ENCODE measurements at regions not wholly inside any gene's neighbourhood (a gene's known extent, or its start where the extent isn't known, plus 50 kb on each side); places are given as distances from the start of the nearest gene placed in this dataset.

DNA sequence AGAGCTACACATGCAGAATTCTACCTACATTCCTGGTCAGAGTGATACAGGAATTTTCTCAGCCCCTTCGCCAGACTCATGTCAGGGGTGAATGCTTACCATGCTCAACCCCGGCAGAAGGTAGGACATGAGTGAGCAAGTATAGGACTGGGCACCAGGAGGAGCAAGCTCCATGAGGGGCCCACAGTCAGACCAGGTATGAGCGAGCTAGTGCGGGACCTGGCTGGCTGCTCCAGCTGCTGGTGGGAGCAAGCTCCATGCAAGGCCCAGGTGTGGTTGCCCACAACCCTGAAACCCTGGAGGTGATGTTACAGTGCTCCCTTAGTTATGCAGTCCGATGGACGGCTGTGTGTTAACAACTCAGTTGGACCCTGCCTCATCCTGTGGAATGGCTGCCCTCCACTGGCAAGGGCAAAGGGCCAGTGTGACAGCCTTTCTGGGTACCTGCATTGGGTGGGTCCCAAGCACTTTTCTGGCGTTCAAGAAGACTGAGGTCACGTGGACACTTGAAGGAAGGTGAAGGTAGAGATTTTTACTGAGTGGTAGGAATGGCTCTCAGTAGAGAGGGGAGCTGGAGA, 503.5 kb upstream of the CITED2 start:
- Mint-ChIP-seq H3K27me3 (no peaks in the 10 kb centered on the region), H3K4me1 (no peaks in the 10 kb centered on the region), H3K36me3 (no peaks in the 10 kb centered on the region), H3K27ac (no peak overlapping the region), H3K9me3 (no peaks in the 10 kb centered on the region), H3K4me3 (no peak overlapping the region)
- DNase-seq = no peak

DNA sequence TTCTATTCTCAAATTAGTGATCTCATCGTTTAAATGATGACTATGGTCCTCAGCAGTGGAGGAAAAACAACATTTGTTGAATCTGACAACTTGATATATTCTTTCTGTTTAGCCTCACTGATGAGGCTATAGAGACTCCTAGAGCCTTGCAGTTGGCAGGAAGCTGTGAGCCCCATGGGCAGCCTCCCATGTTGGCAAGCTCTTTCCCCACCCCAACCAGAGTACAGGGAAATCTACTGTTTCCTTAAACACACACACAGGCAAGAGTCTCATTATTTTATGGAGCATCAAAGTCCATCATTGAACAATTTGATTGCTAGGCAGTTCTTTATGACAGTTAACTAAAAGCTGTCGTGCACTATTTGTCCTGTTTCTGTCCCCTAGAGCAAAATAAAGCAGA, 498.2 kb upstream of the CITED2 start:
- no peak overlapping the region for H3K4me3 Mint-ChIP-seq
- H3K4me1 Mint-ChIP-seq = no peaks in the 10 kb centered on the region
- no peak overlapping the region for H3K27ac Mint-ChIP-seq
- H3K36me3 Mint-ChIP-seq = no peaks in the 10 kb centered on the region
- H3K9me3 Mint-ChIP-seq = no peaks in the 10 kb centered on the region
- H3K27me3 Mint-ChIP-seq = peaks cover 4% of the 10 kb centered on the region
- DNase-seq = no peak

DNA sequence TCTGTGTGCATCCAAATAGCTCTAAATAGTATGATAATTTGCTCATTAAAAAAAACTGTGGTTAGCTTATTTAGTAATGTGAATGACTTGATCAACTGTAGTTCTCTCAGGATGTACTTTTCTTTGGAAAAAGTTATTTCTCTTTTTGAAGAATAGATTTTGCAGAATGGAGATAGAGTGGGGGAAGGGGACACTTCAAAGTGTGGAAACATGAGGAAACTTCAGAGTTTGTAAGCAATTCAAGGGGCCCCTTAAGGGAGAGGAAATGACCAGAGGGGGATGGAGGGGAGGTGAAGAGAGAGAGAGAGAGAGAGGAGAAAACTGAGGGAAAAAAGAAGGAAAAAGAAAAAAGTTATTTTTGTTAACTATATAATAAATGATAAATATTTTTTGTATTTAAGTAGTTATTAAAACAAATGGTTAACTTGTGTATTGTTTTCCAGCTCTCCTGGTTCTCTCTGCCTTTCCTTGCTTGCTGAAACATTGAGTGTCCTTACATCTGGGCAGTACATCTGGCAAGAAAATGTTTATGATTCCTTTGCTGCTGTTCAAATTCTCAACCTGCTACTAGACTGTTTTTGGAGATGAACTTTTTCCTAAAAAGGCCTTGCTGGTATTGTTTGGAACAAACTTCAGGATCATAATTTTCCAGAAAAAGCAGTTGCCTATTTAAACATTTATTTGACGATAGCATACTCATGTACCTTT, 497.5 kb upstream of the CITED2 start:
- DNase-seq = no peak
- Mint-ChIP-seq H3K4me1 (no peaks in the 10 kb centered on the region), H3K36me3 (no peaks in the 10 kb centered on the region), H3K4me3 (no peak overlapping the region), H3K27me3 (peaks cover 4% of the 10 kb centered on the region), H3K9me3 (no peaks in the 10 kb centered on the region), H3K27ac (no peak overlapping the region)

DNA sequence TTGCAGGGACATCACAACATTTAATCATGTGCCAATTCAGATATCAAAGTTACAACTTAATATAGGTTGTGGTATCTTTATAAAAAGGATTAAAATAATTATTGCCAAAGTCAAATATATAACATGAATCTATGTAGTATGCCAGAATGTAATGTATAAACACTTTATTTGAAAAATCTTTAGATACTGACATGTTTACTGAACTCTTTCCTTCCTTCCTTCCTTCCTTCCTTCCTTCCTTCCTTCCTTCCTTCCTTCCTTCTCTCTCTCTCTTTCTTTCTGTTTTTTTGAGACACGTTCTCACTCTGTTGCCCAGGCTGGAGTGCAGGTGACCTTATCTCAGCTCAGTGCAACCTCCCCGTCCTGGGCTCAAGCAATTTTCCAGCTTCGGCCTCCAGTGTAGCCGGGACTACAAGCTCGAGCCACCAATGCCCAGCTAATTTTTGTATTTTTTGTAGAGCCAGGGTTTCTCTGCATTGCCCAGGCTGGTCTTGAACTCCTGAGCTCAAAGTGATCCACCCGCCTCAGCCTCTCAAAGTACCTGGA, 496.8 kb upstream of the CITED2 start:
- Mint-ChIP-seq H3K4me1 (no peaks in the 10 kb centered on the region), H3K27me3 (peaks cover 4% of the 10 kb centered on the region), H3K4me3 (no peak overlapping the region), H3K27ac (no peak overlapping the region), H3K9me3 (no peaks in the 10 kb centered on the region), H3K36me3 (no peaks in the 10 kb centered on the region)
- DNase-seq = no peak

DNA sequence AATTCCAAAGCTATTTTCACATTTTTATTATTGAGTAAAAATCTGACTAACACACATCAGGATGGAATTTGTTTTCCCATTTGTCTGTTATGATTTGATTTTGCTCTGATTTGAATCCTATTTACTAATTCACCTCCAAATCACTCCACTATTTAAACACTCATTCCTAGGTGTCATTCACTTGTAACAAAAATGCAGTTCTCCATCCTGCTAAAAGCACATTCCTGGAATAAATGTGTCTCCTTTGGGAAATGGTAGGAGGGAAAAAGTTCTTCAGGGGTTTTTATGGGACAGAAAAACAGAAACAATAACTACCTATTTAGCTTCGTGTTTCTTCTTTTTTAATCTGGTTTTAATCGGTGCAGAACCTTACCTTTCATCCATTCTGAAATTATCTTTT, 494.1 kb upstream of the CITED2 start:
- DNase-seq = no peak
- peaks cover 4% of the 10 kb centered on the region for H3K27me3 Mint-ChIP-seq
- H3K4me3 Mint-ChIP-seq = no peak overlapping the region
- no peaks in the 10 kb centered on the region for H3K36me3 Mint-ChIP-seq
- no peaks in the 10 kb centered on the region for H3K4me1 Mint-ChIP-seq
- no peak overlapping the region for H3K27ac Mint-ChIP-seq
- no peaks in the 10 kb centered on the region for H3K9me3 Mint-ChIP-seq

DNA sequence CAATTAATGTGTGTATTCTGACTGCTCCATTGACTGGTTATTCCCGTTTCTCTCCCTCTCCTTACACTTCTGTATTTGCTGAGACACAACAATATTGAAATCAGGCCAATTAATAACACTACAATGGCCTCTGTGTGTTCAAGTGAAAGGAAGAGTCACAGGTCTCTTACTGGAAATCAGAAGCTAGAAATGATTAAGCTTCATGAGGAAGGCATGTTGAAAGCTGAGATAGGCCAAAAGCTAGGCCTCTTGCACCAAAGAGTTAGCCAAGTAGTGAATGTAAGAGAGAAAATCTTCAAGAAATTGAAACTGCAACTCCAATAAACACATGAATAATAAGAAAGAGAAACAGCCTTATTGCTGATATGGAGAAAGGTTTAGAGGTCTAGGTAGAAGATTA, 489.5 kb upstream of the CITED2 start:
- peaks cover 7% of the 10 kb centered on the region for H3K27me3 Mint-ChIP-seq
- no peak for DNase-seq
- no peaks in the 10 kb centered on the region for H3K4me1 Mint-ChIP-seq
- H3K4me3 Mint-ChIP-seq = no peak overlapping the region
- no peaks in the 10 kb centered on the region for H3K9me3 Mint-ChIP-seq
- no peak overlapping the region for H3K27ac Mint-ChIP-seq
- no peaks in the 10 kb centered on the region for H3K36me3 Mint-ChIP-seq

DNA sequence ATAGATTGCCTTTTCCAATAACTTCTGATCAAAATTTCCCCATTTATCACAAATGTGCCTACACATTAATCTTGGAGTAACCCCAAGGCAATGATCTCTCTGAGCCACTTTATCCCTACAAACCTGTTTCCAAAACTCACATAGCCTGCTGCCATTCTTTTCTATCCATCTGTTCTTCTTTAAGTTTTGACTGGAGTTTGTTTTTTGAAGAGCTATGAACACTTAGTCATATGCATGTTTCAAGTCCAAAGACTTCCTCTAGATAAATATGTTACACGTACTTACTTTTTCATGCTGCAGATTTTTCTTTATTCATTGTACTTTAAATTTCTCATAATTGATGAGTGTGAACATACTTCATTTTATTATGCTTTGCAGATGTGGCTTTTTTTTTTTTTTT, 488.9 kb upstream of the CITED2 start:
- H3K27me3 Mint-ChIP-seq = peaks cover 7% of the 10 kb centered on the region
- H3K4me1 Mint-ChIP-seq = no peaks in the 10 kb centered on the region
- DNase-seq = no peak
- H3K36me3 Mint-ChIP-seq = no peaks in the 10 kb centered on the region
- H3K4me3 Mint-ChIP-seq = no peak overlapping the region
- no peak overlapping the region for H3K27ac Mint-ChIP-seq
- no peaks in the 10 kb centered on the region for H3K9me3 Mint-ChIP-seq

DNA sequence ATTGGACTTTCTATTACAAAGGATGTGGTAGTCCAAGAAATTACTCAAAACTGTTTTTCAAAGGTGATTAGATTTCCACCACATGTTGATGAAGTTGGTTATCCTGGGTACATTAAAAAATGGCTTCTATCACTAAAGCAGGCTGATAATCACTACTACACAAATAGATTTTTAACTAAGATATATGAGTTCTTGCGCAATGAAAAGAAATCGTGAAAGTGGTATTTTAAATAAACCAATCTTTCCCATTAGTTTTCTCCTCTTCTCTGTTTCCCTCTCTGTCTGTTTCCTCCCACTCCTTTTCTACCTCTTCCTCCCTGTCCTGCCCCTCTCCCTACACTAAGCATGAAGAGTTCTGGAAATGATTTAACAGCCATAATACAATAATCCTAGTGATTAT, 487.9 kb upstream of the CITED2 start:
- Mint-ChIP-seq H3K36me3 (no peaks in the 10 kb centered on the region), H3K4me1 (no peaks in the 10 kb centered on the region), H3K27ac (no peak overlapping the region), H3K27me3 (peaks cover 7% of the 10 kb centered on the region), H3K4me3 (no peak overlapping the region), H3K9me3 (no peaks in the 10 kb centered on the region)
- no peak for DNase-seq

DNA sequence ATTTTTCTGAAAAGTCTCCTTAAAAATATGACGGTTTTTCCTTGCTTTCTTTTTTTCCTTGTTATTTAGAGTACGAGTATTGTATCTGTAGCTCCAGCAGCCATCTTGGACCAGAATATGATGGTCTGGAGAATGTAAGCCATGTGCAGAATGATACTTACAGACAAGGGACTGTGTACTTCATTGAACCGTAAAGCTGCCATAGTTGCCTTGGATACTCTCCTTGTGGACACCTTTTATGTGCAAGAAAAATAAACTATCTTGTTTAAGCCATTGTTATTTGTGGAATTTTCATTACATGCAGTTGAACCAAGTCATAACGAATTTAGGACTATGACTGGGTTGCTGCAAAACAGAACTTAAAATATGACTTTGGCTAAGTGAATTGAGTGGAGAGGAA, 485.8 kb upstream of the CITED2 start:
- H3K9me3 Mint-ChIP-seq = no peaks in the 10 kb centered on the region
- peaks cover 7% of the 10 kb centered on the region for H3K27me3 Mint-ChIP-seq
- H3K36me3 Mint-ChIP-seq = no peaks in the 10 kb centered on the region
- H3K27ac Mint-ChIP-seq = no peak overlapping the region
- H3K4me3 Mint-ChIP-seq = no peak overlapping the region
- no peak for DNase-seq
- H3K4me1 Mint-ChIP-seq = no peaks in the 10 kb centered on the region

DNA sequence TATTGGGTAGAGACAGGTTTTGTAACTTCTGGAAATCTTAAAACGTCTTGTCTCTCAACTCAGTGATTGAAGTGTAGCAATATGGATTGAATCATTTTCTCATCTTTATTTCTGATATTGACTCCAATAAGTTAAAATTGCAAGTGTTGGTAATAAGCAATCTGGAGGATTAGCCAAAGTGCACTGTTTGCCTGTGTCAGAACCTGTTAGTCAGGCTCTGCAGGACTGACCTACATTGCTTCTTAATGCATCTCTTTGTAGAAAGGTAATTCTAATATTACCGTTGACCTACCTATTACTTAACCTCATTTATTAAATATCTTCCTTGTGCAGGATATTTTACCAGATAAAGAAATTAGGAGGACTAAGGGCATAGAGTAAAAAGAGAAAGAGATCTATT, 484.0 kb upstream of the CITED2 start:
- Mint-ChIP-seq H3K4me3 (no peak overlapping the region), H3K9me3 (no peaks in the 10 kb centered on the region), H3K27ac (no peak overlapping the region), H3K27me3 (peaks cover 7% of the 10 kb centered on the region), H3K36me3 (no peaks in the 10 kb centered on the region), H3K4me1 (no peaks in the 10 kb centered on the region)
- DNase-seq = no peak

DNA sequence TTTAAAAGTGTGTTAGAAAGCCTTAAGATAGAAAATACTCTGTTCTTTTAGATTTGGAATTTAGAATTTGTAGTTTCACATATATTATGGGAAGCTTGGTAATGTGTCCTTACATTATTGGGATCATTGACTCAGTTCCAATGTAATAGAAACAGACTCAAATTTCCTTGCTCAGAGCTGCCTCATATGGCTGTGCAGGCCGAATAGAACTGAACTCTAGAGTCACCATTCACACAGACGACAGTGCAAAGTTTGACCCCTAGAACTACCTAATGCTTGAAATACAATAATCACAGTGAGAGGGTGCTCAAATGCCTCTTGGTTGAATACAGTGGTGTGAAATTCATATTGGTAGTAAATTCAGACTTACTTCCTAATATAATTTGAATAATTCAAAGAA, 482.7 kb upstream of the CITED2 start:
- Mint-ChIP-seq H3K9me3 (no peaks in the 10 kb centered on the region), H3K27ac (no peak overlapping the region), H3K4me3 (no peak overlapping the region)

DNA sequence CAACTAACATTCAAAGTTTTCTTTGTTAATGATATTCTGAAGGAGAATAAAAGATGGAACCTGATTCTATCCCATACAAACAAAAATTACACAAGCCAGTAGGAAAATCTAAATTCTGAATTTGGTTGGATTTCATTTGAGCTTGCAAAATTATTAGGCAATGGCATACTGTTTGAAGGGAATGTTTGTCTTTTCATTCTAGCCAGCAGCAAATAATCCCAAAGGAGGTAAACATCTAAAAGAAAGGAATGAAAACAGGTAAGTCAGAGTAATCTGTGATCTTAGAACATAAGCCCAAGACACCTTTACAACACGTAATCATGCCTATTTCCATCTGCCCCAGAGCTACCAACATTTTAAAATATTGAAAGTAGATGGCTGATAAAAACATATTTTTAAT, 482.1 kb upstream of the CITED2 start:
- peaks cover 7% of the 10 kb centered on the region for H3K27me3 Mint-ChIP-seq
- H3K9me3 Mint-ChIP-seq = no peaks in the 10 kb centered on the region
- no peak overlapping the region for H3K27ac Mint-ChIP-seq
- H3K4me1 Mint-ChIP-seq = no peaks in the 10 kb centered on the region
- no peak for DNase-seq
- H3K4me3 Mint-ChIP-seq = no peak overlapping the region
- no peaks in the 10 kb centered on the region for H3K36me3 Mint-ChIP-seq

More for the DNA sequence above, 482.7 kb upstream of the CITED2 start:
- Mint-ChIP-seq H3K27me3 (peaks cover 7% of the 10 kb centered on the region), H3K4me1 (no peaks in the 10 kb centered on the region), H3K36me3 (no peaks in the 10 kb centered on the region)
- DNase-seq = no peak

DNA sequence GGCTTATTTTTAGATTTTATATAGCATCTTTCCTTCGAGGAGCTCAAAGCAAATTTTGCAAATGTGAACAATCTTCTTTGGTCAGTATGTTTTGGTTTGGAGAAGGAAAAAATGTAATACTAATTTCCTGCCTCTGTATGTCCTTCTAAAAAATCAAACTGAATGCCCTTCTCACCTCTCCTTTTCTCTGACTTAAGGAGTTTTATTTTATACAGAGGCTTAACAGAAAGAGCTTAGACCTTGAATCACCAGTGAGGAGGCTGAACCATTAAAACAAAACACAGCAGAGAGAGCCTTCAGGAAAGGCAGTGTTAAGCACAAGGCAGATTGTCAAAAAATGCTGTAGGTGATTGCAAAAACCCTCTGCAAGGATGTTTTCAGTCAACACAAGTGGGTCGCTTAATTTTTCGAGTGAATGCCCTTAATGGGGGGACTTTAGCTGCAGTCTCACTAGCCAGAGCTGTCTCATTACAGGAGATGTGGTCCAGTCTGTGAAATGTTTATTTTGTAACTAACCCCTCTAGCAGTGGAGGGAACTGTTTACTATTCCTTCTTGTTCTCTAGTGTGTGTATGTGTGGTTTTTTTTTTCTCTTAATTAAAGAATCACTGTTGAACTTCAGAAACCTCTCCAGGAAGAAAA, 481.3 kb upstream of the CITED2 start:
- DNase-seq = no peak
- Mint-ChIP-seq H3K36me3 (no peaks in the 10 kb centered on the region), H3K4me1 (no peaks in the 10 kb centered on the region), H3K9me3 (no peaks in the 10 kb centered on the region), H3K27me3 (peaks cover 11% of the 10 kb centered on the region), H3K4me3 (no peak overlapping the region), H3K27ac (no peak overlapping the region)

DNA sequence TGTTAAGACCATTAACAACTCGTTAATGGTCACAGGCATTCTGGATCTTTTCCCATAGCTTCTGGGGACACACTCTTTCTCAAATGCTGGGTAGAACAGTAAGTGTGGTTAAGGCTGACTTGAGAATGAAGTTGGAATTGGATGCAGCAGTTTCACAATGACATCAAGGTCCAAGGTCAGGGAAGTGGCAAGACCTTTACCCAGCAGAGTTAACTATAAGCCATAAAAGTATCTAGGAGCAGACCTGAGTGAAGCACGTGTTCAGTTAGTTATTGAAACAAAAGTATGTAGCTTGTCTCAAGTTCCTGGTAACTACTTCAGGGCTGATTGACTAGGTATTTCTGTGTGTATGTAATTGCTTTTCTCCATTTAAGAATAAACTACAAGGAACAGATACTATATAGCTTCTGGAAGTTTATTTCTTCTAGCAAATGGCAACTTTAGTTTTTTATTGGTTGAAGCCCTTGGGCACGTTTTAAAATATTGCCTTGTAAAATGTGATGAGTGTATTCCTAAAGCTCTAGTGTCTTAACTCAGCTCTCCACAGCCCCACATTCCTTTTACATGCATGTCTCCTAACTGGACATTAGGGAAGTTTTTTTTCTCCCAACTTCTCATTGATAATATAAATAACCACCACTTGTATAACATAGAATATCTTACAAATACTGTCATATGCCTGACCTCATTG, 479.0 kb upstream of the CITED2 start:
- Mint-ChIP-seq H3K27me3 (peaks cover 4% of the 10 kb centered on the region), H3K27ac (no peak overlapping the region), H3K9me3 (peaks cover 2% of the 10 kb centered on the region), H3K4me1 (no peaks in the 10 kb centered on the region), H3K36me3 (no peaks in the 10 kb centered on the region), H3K4me3 (no peak overlapping the region)
- no peak for DNase-seq

DNA sequence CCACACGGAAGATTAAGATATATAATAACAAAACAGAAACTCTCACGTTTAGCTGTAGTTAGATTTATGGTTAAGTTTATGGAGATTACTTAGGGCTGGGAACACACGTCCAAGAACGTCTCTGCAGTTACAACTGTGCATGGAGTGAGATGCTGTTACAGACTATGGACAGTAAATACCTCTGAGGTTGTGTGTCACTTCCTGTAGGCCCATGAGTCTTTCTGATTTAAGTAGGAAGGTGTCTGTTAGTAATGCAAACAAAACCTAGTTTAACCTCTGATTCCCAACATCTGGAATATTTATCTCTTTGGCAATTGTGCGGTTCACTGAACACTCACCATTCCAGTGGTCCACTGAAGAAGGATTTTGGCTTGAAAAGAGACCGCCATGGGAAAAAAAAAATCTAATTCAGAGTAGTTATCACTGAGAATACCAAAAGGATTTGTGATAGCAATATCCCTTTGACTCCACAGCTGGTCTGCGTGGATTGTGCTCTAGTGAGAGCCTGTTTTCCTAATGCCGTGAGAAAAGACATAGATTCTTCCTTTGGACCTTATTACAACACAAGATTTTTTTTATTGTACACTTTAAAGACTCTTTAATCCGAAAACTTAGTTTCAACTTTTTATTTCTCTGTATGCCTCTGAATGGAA, 478.2 kb upstream of the CITED2 start:
- H3K27me3 Mint-ChIP-seq = peaks cover 6% of the 10 kb centered on the region
- no peak overlapping the region for H3K4me3 Mint-ChIP-seq
- H3K4me1 Mint-ChIP-seq = no peaks in the 10 kb centered on the region
- no peaks in the 10 kb centered on the region for H3K36me3 Mint-ChIP-seq
- no peak overlapping the region for H3K27ac Mint-ChIP-seq
- H3K9me3 Mint-ChIP-seq = peaks cover 2% of the 10 kb centered on the region
- DNase-seq = no peak
